DMS79 (cell line): ENCODE measurements at regions not wholly inside any gene's neighbourhood (a gene's known extent, or its start where the extent isn't known, plus 50 kb on each side); places are given as distances from the start of the nearest gene placed in this dataset.
"Not testable (repeated sequence)": the region's sequence is repeated elsewhere in the genome, so short reads cannot be mapped to it uniquely, and the experiment has no call there.

Experiments
- DNase-seq: peaks from one replicate; lab custom pipeline; 2025; lab: John Stamatoyannopoulos, UW

GRCh38 chr13:32828711-32829110, 187.5 kb upstream of the KL start:
- no peak for DNase-seq

GRCh38 chr13:32829269-32829668, 187.0 kb upstream of the KL start:
- no peak for DNase-seq

DNA sequence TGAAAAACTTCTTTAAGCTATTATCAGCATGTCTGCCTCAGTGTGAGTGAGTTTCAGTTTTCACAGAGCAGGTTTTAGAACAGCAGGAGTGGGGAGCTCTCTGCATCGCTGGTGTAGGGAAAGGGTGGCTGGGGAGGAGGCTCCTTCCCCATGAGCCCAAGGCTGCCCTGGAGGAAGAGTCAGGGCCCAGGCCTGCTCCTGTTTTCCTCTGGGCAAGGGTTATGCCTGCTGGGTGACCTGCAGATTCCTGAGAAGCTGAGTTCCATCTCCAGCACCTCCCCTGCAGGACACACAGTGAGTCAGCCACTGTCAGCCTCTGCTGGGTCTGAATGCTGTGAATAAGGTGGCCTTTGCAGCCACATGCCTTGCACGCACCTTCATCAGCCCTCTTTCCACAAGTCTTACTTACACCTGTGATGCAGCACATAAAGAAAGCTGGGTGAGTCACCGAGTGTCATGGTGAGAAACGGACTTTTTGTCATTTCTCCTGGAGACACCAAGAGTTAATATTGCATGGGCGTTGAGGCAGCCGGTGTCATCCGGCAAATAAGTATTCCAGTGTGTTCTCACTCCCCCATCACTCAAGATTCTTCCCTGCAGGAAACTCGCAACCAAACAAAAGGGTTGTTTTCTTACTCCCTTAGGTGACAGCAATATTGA, 186.4 kb upstream of the KL start:
- no peak for DNase-seq

GRCh38 chr13:32830336-32831031, 185.7 kb upstream of the KL start:
- no peak for DNase-seq

- no peak for DNase-seq
Observed at GRCh38 chr13:32837307-32837972, 178.8 kb upstream of the KL start.

- no peak for DNase-seq
Observed at GRCh38 chr13:32837973-32838927, 178.0 kb upstream of the KL start.

DNA sequence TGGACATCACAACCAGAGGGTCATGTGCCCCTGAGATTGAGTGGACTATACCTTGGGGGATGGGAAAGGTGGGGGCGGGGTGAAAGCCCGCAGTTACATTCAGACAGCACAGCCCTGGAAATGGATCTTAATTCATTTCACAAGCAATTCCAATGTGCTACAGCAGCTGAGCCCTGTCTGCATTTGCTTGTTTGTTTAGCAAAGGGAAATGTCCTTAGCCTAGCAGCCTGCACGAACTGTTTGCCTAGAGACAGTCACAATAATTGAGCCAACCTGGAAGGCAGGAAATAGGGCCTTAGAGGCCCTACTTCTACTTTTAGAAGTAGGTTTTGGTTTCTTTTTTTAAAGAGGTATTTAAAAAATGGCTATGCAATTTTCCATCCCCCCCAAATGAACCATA, 177.3 kb upstream of the KL start:
- peak; percentile 14 for DNase-seq

DNA sequence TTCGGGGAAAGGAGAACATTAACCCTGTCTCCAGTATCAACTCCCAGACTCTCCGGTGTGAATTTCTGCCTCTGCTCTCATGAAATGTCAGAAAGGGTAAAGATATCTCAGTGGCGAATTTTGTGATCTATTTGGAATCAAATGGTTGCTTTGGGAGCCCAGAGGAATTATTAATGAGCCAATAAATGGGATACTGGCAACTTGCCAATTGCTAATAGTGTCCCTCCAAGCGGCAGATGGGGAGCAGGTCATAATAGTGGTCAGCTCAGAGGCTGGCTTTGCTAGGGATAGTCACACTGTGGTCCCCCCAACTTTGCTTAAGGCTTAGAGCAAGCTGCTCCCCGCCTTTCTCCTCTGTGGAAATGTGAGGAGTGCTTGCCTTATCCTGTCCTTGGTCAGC, 176.1 kb upstream of the KL start:
- DNase-seq = no peak

- DNase-seq = peak; percentile 43
Observed at GRCh38 chr13:32840989-32841713, 175.1 kb upstream of the KL start.

DNA sequence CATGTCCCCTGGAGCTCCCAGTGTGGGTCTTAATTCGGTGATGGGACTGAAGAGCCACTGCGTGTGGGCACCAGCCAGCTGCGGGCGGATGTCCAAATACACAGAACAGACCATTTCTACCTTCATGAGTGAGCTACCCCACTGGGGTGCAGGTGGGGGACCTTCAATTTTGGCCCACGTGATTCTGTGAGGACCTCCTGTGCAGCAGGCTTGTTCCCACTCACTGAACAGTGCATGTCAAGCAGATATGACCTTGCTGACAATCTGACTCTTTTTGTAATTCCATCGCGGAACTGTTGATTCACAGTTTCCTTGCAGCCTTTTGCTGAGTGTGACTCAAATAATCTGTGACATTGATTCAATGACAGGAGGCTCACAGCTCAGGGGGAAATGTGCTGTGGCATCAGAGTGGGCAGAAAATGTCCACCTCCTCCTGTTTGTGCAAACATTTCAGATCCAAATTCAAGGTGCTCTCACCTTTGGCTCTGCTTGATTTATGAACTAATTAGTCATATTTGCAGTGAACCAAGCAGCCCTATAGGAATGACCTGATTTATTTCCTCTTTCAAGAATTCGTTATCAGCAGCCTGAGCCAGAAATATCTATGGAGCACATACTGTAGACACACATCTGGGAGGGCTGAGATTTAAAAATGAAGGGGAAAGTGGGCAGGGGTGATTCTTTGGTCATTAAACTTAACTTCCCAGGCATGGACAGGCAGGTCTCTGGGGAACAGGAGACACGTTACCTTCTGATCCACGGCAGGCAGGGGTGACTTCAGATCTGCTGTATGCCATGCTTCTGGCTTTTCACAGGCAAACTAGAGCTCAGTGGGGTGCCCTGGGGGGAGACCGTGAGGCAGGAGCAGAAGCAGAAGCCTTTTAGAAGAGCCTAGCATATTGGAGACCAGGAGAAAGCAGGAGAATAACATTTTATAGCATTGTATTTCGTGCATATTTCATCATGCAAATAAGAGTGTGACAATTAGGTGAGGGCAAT, 170.0 kb upstream of the KL start:
- no peak for DNase-seq

- DNase-seq = not testable (repeated sequence)
Observed at GRCh38 chr13:32847976-32848375, 168.2 kb upstream of the KL start.

DNA sequence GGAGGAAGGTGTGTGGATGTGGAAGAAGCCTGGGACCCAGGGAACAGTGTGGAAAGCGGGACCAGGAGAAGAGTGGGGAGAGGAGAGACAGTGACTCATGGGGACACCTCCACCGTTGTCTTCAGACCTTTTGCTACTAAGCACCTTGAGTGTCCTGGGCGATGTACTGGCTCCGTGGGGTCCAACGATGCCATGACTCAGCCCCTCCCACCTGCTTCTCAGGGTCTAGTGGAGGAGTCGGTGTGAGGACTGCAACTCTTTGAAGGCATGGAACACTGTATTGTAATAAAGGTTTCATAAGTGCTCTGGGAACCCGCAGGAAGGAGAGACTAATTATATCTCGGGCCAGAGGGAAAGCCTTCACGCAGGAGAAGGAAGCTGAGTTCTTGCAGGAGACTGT, 166.9 kb upstream of the KL start:
- no peak for DNase-seq

DNA sequence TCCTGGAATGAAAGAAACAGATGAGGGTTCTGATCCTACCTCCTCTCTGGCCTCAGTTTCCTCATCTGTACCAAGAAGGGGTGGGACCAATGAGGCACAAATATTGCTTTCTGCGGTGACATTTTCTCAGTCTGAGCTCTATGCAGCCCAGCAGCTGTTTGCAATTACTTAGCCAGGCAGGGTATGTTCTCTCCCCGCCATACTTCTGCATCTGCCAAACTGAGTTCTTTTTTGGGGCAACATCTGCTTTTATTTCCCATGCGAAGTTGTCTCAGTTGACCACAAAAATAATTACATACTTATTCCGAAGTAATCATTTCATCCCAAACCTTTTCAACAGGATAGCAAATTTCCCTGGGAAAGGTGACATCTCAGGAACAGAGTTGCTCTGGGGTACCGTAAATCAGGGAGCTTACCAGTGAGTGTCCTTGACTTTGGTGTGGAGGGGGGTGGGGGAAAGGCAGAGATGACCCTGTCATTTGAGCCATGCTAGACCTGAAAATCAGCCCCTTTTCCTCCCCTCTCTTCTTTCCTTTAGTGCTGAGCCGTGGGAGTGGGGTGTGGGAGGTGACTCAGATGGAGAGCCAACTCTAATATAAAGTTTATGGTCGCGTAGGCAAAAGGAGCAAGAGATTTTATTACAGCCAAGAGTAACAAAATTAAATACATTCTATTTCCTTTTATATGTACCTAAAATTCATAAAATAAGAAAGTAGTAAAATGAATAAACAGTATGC, 165.7 kb upstream of the KL start:
- DNase-seq = no peak

- DNase-seq = no peak
Observed at GRCh38 chr13:32851083-32852069, 164.8 kb upstream of the KL start.

- no peak for DNase-seq
Observed at GRCh38 chr13:32852526-32852925, 163.7 kb upstream of the KL start.

DNA sequence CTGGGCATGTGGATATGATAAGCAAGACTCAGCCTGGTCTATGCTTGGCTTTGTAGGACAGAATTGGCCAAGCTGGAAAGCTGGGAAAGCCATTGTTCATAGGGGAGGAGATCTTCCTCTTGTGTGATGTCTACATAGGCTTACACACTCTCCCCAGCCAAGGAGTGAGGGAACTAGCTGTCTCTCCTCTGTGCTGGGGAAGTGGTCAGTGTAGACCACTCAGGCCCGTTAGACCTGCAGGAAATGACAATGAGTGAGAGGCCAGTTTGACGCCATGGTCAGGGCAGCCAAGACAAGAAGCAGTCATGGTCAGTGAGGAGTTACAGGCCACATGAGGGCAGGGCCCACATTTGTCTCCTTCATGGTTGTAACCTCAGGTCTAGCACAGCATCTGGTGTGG, 159.1 kb upstream of the KL start:
- no peak for DNase-seq

- no peak for DNase-seq
Observed at GRCh38 chr13:32857689-32858088, 158.5 kb upstream of the KL start.

DNA sequence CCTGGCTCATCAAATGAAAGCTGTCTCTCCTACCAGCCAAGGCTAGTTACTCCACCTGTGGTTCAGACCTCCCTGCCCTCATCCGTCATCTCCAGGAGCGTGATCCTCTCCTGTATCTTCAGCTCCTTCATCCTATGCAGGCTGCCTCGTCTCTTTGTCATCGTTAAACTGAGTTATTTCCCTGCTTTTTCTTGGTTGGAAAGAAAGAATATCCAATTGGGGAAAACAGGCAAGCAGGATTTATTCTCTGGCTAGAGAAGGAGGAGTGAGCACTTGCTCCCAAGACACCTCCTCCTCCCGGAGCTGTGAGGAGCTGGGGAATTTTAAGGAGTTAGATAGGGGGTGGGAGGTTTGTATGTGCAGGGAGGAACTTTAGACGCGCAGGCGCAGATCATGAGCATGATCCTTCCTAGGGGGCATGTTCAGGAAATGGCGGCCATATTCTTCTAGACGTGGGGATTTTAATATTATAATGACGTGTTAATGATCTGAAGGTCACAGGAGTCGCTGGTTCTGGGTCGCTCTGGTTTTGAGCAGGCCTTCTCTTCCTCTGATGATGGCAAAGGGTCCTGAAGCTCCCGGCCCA, 156.4 kb upstream of the KL start:
- no peak for DNase-seq
